ENCODE measurements at regions not wholly inside any gene's neighbourhood (a gene's known extent, or its start where the extent isn't known, plus 50 kb on each side); places are given as distances from the start of the nearest gene placed in this dataset.

DNA sequence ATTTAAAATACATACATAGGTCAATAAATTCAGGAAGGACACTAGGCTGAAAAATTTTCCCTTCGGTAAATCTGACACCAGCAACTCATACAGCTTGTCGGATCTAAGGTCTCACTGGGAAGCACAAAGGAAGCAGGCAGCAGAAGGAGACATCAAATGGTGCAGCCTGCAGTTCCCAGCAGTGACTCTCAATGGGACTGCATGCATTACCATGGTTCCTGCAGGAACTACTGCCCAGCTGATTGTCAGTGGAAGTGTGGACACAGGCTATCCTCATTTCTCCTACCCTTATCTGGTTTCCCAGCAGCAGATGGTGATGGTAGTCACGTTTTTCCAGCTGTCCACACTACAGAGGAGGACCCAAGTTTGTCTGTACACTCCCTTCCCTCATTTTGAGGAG, 113.3 kb downstream of the PPP1R2C start:
- TF ChIP-seq FOXM1 (IDR thresholded peaks at IDR 0.05; ENCODE audit: borderline replicate concordance) (no peak), ELF4 (IDR thresholded peaks at IDR 0.05) (no peak), CTBP1 (IDR thresholded peaks at IDR 0.05; ENCODE audit: borderline replicate concordance) (no peak), SUZ12 (IDR thresholded peaks at IDR 0.05) (no peak), TARDBP (IDR thresholded peaks at IDR 0.05) (no peak), FOXA1 (IDR thresholded peaks at IDR 0.05) (no peak), FOXK2 (IDR thresholded peaks at IDR 0.05) (no peak)

Data from HEK293T (cell line).